Skin epidermis (tissue), 12 donors: ENCODE measurements at regions not wholly inside any gene's neighbourhood (a gene's known extent, or its start where the extent isn't known, plus 50 kb on each side); places are given as distances from the start of the nearest gene placed in this dataset.
"Not testable (repeated sequence)": the region's sequence is repeated elsewhere in the genome, so short reads cannot be mapped to it uniquely, and the experiment has no call there.

Experiments used
- H3K27ac ChIP-seq, 21 experiments: fragments of 200-600 bp; sonication (generic) in 11 of 21; one replicate each; pipeline ENCODE4 v1.5.0; 2020; ENCODE audit warnings: mild to moderate bottlenecking in 3 of 21, inconsistent platforms in 2 of 21, moderate library complexity in 2 of 21
- H3K4me3 ChIP-seq, 7 experiments: fragments of 200-600 bp; sonication (generic) in 2 of 7; one replicate each; pipeline ENCODE4 v1.5.0; 2020; ENCODE audit warnings: inconsistent platforms in 2 of 7, mild to moderate bottlenecking in 2 of 7, moderate library complexity in 1 of 7

DNA sequence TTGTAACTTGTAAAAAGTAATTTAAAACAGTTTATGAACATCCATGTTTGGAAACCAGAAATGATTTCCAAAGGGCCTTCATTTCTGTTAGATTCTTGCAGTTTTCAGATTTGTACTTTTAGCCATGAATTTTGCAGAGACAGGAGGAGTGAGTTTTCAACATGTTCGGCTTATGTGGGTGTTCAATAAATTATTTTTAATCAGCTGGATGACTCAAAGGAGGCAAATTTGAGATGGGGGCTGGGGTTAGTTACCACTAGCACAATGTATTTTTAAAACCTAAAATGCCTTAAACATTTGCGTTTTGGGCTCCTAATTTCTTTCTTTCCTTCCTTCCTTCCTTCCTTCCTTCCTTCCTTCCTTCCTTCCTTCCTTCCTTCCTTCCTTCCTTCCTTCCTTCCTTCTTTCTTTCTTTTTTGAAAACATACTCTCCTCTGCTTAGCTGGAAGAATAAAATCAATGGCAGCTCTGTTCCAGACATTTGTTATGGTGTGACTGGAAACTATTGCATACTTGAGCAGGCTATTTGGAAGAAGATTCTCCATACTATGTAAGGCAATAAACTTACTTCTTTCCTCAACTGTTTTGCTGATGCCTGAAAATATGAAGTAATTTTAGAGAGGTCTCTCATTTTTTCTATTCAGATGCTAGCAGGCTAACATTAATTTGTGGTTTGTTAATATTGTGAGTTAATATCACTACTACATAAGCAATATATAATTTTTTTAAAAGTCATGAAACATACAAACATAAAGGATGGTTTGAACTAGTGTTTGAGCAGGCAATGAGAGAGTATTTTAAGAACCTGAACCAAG is 394.4 kb downstream of the NYAP2 start:
- H3K27ac ChIP-seq = no peak overlapping the region
- H3K4me3 ChIP-seq = no peak overlapping the region

- Histone ChIP-seq H3K4me3 (no peak overlapping the region), H3K27ac (no peak overlapping the region)
Measured at GRCh38 chr2:225788571-225789094, 389.1 kb downstream of the NYAP2 start.

DNA sequence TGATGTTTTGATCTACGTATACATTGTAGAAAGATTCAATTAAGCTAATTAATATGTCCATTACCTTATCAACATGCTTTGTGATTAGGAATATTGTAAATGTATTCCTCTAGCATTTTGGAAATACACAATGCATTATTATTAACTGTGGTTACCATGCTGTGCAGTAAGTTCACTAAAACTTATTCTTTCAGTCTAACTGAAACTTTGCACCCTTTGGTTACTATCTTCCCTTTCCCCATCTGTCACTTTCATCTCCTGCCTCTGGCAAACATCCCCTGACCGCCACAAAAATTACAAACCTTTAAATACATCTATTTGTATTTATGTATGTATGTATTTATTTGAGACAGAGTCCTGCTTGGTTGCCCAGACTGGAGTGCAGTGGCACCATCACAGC is 388.0 kb downstream of the NYAP2 start:
- H3K4me3 ChIP-seq = no peak overlapping the region
- H3K27ac ChIP-seq = no peak overlapping the region

- H3K4me3 ChIP-seq = no peak overlapping the region
- no peak overlapping the region for H3K27ac ChIP-seq
Measured at GRCh38 chr2:225781991-225782390, 382.5 kb downstream of the NYAP2 start.

DNA sequence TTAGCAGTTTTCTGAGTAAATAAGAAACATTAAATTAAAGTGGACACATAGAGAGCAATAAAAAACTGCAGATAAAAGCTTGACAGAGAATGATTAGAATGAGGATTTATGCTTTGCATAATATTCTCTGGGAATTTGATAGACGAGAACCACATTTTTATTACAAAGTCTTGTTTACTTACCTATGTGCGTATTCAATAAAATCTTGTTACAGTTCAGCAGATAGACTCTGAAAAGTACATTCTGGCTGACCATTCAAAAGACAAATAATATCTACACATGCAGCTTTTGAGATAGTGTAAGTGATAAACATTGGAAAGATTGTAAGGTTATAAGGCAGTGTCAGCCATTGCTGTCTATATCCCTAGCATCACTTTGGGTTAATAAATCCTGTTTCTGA is 381.6 kb downstream of the NYAP2 start:
- Histone ChIP-seq H3K4me3 (no peak overlapping the region), H3K27ac (peak overlapping the region in 1 of 21 experiments; percentile 27)

- no peak overlapping the region for H3K4me3 ChIP-seq
- H3K27ac ChIP-seq = no peak overlapping the region
Measured at GRCh38 chr2:225779829-225780228, 380.3 kb downstream of the NYAP2 start.

DNA sequence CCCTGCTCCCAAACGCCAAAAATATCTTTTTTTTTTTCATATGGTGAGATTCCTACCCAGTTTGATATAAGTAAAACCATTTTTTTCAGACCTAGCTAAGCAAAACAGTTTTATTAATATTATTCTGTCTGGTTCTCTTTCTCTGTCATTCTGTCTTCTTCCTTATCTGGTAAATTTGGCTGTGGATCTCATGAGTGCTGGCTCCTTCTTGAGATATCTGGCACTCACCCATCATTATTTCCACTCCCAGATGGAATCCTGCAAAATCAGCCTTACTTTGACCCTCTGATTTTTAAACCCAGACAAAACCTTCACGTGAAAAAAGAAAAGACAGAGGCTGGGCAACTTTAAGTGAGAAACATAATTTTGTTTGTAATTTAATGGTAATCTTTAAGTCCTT is 373.6 kb downstream of the NYAP2 start:
- Histone ChIP-seq H3K4me3 (no peak overlapping the region), H3K27ac (no peak overlapping the region)

DNA sequence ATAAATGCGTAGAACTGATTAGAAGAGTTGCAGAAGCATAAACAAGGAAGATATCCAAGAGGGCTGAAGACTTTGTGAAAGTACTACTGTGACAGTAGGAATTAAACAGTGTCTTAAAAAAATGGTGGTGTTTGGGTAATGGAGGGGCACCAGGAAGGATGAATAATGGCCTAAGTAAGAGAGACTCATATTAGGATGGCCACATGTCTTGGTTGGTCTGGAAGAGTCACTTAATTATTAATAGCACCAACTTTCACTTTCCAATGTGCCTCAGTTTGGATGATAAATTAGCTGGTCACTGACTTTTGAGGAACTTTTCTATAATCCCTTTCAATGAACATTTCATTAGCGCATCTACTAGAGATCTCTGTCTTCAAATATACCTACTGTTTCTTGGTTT is 372.2 kb downstream of the NYAP2 start:
- H3K27ac ChIP-seq = no peak overlapping the region

DNA sequence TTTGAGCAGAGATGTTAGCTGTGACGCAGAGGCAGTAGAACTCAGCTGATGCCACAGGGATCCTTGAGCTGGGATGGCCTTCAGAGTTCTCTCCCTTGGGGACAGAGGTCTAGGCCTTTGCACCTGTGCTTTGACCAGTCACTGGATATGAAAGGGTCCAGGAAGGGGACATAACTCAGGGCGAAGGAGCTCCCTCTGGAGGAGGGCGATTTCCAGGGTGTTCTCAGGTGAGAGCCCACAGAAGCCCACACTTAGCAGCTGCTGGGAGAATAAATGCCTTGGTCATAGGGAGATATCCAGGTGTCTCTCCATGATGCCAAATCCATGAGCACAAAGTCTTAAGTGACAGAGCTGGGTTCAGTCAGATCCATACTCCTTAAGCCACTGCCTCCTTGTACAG is 369.2 kb downstream of the NYAP2 start:
- no peak overlapping the region for H3K4me3 ChIP-seq
- no peak overlapping the region for H3K27ac ChIP-seq

More for the DNA sequence above, 372.2 kb downstream of the NYAP2 start:
- H3K4me3 ChIP-seq = no peak overlapping the region

DNA sequence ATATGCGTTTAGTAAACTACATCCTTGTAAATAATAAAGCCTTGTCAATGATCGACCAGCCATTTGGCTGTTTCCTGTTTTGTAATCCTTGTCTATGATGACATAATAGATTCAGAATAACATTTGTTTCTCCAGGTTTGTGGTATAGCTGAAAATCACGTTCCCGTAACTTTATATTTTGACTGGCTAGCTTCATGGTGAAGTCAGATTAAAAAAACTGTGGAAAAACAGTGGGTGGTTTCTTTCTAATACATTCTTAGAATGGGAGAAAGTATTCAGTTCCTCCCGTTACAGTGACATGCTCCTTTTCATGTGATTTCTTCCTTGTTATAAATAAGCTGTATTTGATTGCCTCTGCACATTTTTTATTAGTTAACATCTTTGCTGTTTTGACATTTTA is 366.9 kb downstream of the NYAP2 start:
- no peak overlapping the region for H3K4me3 ChIP-seq
- no peak overlapping the region for H3K27ac ChIP-seq

DNA sequence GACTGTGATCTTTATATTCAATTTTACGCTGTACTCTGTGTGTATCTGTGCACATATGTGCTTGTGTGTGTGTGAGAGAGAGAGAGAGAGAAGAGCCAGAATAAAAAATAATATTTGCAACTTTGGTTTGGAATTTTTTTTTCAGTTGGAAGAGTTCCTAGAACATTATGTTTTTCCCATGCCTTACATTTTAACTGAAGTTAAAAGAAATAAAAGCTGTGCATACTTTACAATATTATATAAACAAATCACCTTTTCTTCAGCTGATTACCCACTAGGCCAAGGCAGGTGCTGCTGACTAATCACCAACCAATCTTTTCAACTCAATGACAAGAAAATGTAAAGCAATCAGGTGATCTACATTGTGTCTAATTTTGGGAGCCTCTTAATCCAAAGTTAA is 366.3 kb downstream of the NYAP2 start:
- Histone ChIP-seq H3K4me3 (no peak overlapping the region), H3K27ac (no peak overlapping the region)

- Histone ChIP-seq H3K27ac (no peak overlapping the region), H3K4me3 (no peak overlapping the region)
Measured at GRCh38 chr2:225764346-225764745, 364.8 kb downstream of the NYAP2 start.

DNA sequence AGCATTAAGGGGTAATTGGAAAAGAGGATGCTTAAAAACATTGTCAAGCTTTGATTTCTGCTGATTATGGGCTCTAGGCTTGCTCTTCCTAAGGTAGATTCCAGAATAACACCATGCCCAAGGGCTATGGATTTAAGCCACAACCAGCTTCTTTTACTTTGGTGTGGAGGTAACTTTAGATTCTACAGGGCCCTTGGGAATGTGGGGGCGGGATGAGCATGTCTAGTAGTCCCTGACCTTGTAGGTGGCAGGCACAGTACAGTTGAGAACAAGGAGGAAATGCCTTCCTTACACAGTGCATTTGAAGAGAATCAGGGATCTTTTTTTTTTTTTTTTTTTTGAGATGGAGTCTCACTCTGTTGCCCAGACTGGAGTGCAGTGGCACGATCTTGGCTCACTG is 364.2 kb downstream of the NYAP2 start:
- no peak overlapping the region for H3K4me3 ChIP-seq
- no peak overlapping the region for H3K27ac ChIP-seq

GRCh38 chr2:225761396-225761795 is 361.9 kb downstream of the NYAP2 start:
- H3K27ac ChIP-seq = no peak overlapping the region
- H3K4me3 ChIP-seq = no peak overlapping the region

DNA sequence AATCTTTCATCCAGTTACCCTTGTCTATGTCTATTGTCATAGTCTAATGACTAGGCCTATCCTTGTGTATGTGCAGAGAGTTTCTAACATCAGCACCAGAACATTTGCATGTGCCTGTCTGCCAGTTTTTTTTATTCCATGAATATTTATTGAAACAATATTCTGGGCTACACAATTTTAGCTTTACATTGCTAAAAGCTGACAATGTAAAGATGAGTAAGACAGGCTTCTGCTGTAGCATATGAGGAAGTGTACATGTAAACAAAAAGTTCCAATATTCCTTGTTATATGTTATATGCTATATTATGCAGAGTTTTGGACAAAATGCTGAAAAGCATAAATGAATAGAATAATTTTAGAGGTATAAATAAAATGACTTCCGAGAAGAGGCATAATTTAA is 357.7 kb downstream of the NYAP2 start:
- no peak overlapping the region for H3K27ac ChIP-seq
- no peak overlapping the region for H3K4me3 ChIP-seq

GRCh38 chr2:225756198-225756597 is 356.7 kb downstream of the NYAP2 start:
- Histone ChIP-seq H3K4me3 (no peak overlapping the region), H3K27ac (no peak overlapping the region)

GRCh38 chr2:225748609-225749008 is 349.1 kb downstream of the NYAP2 start:
- Histone ChIP-seq H3K27ac (no peak overlapping the region), H3K4me3 (no peak overlapping the region)

DNA sequence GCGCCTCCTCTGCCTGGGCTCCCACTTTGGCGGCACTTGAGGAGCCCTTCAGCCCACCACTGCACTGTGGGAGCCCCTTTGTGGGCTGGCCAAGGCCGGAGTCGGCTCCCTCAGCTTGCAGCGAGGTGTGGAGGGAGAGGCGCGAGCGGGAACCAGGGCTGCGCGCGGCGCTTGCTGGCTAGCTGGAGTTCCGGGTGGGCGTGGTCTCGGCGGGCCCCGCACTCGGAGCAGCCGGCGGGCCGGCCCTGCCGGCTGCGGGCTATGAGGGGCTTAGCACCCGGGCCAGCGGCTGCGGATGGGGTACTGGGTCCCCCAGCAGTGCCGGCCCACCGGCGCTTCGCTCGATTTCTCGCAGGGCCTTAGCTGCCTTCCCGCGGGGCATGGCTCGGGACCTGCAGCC is 344.5 kb downstream of the NYAP2 start:
- not testable (repeated sequence) for H3K27ac ChIP-seq, H3K4me3 ChIP-seq

- Histone ChIP-seq H3K4me3 (no peak overlapping the region), H3K27ac (no peak overlapping the region)
Measured at GRCh38 chr2:225742487-225742886, 343.0 kb downstream of the NYAP2 start.

DNA sequence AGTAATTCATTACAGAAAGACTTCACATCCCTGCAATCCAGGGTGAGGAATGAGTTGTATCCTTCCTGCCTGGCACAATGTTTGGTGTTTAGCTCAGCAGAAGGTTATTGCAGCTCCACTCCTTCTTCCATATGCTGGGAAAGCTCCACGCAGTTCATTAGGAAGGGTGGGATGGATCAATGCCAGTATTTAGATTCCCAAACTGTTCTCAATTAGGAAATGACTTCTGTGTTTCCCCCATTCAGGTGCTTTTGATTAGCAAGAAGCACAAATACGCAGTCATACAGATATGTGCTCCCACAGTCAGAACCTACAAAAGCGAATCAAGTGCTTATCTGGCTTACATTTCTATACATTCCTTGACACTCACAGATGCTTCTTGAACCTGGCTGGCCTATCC is 340.6 kb downstream of the NYAP2 start:
- no peak overlapping the region for H3K4me3 ChIP-seq
- no peak overlapping the region for H3K27ac ChIP-seq

DNA sequence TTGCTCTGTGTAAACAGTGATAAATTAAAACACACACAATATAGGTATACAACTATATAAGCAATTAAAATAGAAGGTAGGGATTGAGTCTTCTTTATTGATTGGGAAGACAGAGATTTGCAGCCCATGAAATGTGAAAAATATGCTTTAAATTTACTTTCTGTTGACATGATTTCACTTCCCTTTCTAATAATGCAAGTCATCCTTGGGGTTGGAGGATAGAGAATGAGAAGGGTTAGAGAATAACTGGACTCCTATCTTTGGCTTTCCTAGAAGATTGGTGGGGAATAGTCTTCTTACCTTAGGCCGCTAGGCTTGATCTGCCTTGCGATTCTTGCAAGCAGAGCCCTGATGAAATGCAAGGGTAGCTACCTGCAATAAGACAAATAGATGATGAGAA is 339.8 kb downstream of the NYAP2 start:
- H3K4me3 ChIP-seq = no peak overlapping the region

GRCh38 chr2:225738735-225739134 is 339.2 kb downstream of the NYAP2 start:
- Histone ChIP-seq H3K4me3 (no peak overlapping the region), H3K27ac (no peak overlapping the region)

More for the DNA sequence above, 339.8 kb downstream of the NYAP2 start:
- no peak overlapping the region for H3K27ac ChIP-seq
